ENCODE measurements at regions not wholly inside any gene's neighbourhood (a gene's known extent, or its start where the extent isn't known, plus 50 kb on each side); places are given as distances from the start of the nearest gene placed in this dataset.

DNA sequence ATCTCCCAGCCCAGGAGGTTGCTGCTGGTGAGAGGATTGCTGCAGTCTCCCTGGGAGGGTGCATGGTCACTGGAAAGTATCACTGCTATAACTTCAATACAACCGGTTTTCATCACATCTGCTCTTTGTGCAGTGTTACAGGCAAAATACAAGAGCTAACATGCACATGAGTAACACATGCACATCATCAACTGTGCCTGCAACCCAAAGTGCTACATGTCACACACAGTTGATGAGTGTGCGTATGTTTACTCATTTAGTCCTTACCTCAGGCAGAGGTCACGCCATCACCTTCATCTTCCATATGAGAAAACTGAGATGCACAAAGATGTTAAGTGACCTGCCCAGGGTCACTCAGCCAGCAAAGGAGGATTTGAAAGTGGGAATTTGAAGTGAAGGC is 277.7 kb downstream of the FAM72C start:
- Histone ChIP-seq H3K4me1 (ENCODE audit: control insufficient read depth, insufficient read depth, low read length) (no peaks in the 10 kb centered on the region), H3K27ac (ENCODE audit: low read depth, low read length) (no peak overlapping the region), H3K4me3 (ENCODE audit: low read length) (no peak overlapping the region), H3K36me3 (ENCODE audit: control insufficient read depth, insufficient read depth, low read length) (no peaks in the 10 kb centered on the region), H3K9me3 (ENCODE audit: control insufficient read depth, low read length) (no peaks in the 10 kb centered on the region), H3K27me3 (ENCODE audit: control insufficient read depth, insufficient read depth, low read length, poor library complexity, severe bottlenecking) (peaks cover 43% of the 10 kb centered on the region), H3K9ac (ENCODE audit: extremely low read depth, low read length, poor library complexity, severe bottlenecking) (no peak overlapping the region)
- Mint-ChIP-seq H3K4me1 (no peaks in the 10 kb centered on the region), H3K27ac (no peak overlapping the region), H3K27me3 (ENCODE audit: insufficient read depth) (peaks cover 28% of the 10 kb centered on the region), H3K9me3 (peaks cover 85% of the 10 kb centered on the region), H3K36me3 (ENCODE audit: low read depth) (no peaks in the 10 kb centered on the region), H3K4me3 (no peak overlapping the region)
- 71 to 84% methylated on average over 2 to 3 of the region's 3 CpGs for WGBS, 2 experiments (ENCODE audit: insufficient coverage in 1 of 2, insufficient read length in 1 of 2)
- TF ChIP-seq, protein P1, sequence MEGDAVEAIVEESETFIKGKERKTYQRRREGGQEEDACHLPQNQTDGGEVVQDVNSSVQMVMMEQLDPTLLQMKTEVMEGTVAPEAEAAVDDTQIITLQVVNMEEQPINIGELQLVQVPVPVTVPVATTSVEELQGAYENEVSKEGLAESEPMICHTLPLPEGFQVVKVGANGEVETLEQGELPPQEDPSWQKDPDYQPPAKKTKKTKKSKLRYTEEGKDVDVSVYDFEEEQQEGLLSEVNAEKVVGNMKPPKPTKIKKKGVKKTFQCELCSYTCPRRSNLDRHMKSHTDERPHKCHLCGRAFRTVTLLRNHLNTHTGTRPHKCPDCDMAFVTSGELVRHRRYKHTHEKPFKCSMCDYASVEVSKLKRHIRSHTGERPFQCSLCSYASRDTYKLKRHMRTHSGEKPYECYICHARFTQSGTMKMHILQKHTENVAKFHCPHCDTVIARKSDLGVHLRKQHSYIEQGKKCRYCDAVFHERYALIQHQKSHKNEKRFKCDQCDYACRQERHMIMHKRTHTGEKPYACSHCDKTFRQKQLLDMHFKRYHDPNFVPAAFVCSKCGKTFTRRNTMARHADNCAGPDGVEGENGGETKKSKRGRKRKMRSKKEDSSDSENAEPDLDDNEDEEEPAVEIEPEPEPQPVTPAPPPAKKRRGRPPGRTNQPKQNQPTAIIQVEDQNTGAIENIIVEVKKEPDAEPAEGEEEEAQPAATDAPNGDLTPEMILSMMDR (conservative IDR thresholded peaks at IDR 0.05), result no peak
- DNase-seq, result no peak

GRCh38 chr1:143691971-143692529 is 279.7 kb downstream of the FAM72C start:
- Mint-ChIP-seq H3K27ac (no peak overlapping the region), H3K27me3 (ENCODE audit: insufficient read depth) (peaks cover 7% of the 10 kb centered on the region), H3K4me1 (no peaks in the 10 kb centered on the region), H3K4me3 (no peak overlapping the region), H3K9me3 (peaks cover 85% of the 10 kb centered on the region), H3K36me3 (ENCODE audit: low read depth) (no peaks in the 10 kb centered on the region)
- WGBS, 2 experiments (ENCODE audit: insufficient coverage in 1 of 2, insufficient read length in 1 of 2), result 61 to 73% methylated on average over 24 to 29 of the region's 29 CpGs
- no peak overlapping the region for H3K27ac ChIP-seq (ENCODE audit: low read depth, low read length)
- no peaks in the 10 kb centered on the region for H3K4me1 ChIP-seq (ENCODE audit: control insufficient read depth, insufficient read depth, low read length)
- no peak overlapping the region for H3K9ac ChIP-seq (ENCODE audit: extremely low read depth, low read length, poor library complexity, severe bottlenecking)
- TF ChIP-seq, protein P1 (conservative IDR thresholded peaks at IDR 0.05), result no peak
- H3K36me3 ChIP-seq (ENCODE audit: control insufficient read depth, insufficient read depth, low read length), result no peaks in the 10 kb centered on the region
- H3K27me3 ChIP-seq (ENCODE audit: control insufficient read depth, insufficient read depth, low read length, poor library complexity, severe bottlenecking), result peaks cover 25% of the 10 kb centered on the region
- no peaks in the 10 kb centered on the region for H3K9me3 ChIP-seq (ENCODE audit: control insufficient read depth, low read length)
- no peak for DNase-seq
- H3K4me3 ChIP-seq (ENCODE audit: low read length), result no peak overlapping the region

DNA sequence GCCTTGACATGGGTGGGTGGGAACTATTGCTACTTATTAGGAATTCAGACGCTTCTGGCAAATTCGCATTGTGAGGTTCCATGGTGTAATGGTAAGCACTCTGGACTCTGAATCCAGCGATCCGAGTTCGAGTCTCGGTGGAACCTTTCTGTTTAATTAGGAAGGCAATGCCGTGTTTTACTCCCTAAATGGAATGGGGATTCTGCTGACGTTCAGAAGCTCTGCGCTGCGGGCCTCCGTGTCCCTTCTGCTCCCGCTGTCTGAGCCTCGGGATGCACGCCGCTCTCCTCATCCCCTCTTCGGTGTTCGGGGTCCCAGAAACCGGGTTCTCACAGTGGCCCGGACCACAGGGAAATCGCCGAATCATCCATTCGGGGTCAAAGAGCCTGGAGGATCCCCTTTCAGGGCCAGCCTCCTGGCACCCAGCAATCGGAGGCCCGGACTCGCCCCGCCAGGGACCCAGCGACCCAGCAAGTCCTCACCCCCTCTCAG is 280.3 kb downstream of the FAM72C start:
- Histone ChIP-seq H3K27ac (ENCODE audit: low read depth, low read length) (no peak overlapping the region), H3K9ac (ENCODE audit: extremely low read depth, low read length, poor library complexity, severe bottlenecking) (no peak overlapping the region), H3K4me1 (ENCODE audit: control insufficient read depth, insufficient read depth, low read length) (no peaks in the 10 kb centered on the region), H3K9me3 (ENCODE audit: control insufficient read depth, low read length) (no peaks in the 10 kb centered on the region), H3K4me3 (ENCODE audit: low read length) (no peak overlapping the region), H3K36me3 (ENCODE audit: control insufficient read depth, insufficient read depth, low read length) (no peaks in the 10 kb centered on the region), H3K27me3 (ENCODE audit: control insufficient read depth, insufficient read depth, low read length, poor library complexity, severe bottlenecking) (peaks cover 21% of the 10 kb centered on the region)
- Mint-ChIP-seq H3K36me3 (ENCODE audit: low read depth) (no peaks in the 10 kb centered on the region), H3K27me3 (ENCODE audit: insufficient read depth) (peaks cover 4% of the 10 kb centered on the region), H3K27ac (no peak overlapping the region), H3K4me1 (no peaks in the 10 kb centered on the region), H3K4me3 (no peak overlapping the region), H3K9me3 (peaks cover 86% of the 10 kb centered on the region)
- no peak for DNase-seq
- TF ChIP-seq, protein P1 (conservative IDR thresholded peaks at IDR 0.05), result no peak
- 60 to 73% methylated on average over 16 to 27 of the region's 27 CpGs for WGBS, 2 experiments (ENCODE audit: insufficient coverage in 1 of 2, insufficient read length in 1 of 2)
